ENCODE measurements at regions not wholly inside any gene's neighbourhood (a gene's known extent, or its start where the extent isn't known, plus 50 kb on each side); places are given as distances from the start of the nearest gene placed in this dataset.

- no peak for DNase-seq (ENCODE audit: low read depth)
Observed at GRCh38 chr7:25515633-25516275, 287.5 kb upstream of the NPVF start.

- DNase-seq (ENCODE audit: low read depth): no peak
Observed at GRCh38 chr7:25517906-25518305, 289.6 kb upstream of the NPVF start.

- DNase-seq (ENCODE audit: low read depth): no peak
Observed at GRCh38 chr7:25520017-25520416, 291.7 kb upstream of the NPVF start.

- DNase-seq (ENCODE audit: low read depth): no peak
Observed at GRCh38 chr7:25520516-25520915, 292.2 kb upstream of the NPVF start.

DNA sequence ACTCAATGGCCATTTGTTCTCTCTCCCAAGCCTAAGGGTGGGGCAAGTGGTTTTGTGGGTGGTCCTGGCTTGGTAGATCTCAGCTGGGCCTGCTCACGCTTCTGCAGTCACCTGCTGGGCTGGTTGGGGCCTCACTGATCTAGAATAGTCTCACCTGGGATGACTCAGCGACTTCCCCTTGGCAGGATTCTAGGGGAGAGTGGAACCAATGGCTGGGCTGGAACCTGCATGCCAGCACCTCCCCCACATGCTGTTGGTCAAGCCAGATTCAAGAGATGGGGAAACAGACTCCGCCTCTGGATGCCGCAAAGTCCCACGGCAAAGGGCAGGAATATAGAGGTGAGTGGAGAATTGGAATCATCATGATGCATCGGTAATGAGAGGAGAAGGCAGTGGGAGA is 292.9 kb upstream of the NPVF start:
- DNase-seq (ENCODE audit: low read depth): no peak

GRCh38 chr7:25522727-25523126 is 294.4 kb upstream of the NPVF start:
- no peak for DNase-seq (ENCODE audit: low read depth)

GRCh38 chr7:25527665-25528170 is 299.4 kb upstream of the NPVF start:
- DNase-seq (ENCODE audit: low read depth): no peak

GRCh38 chr7:25529320-25529719 is 301.0 kb upstream of the NPVF start:
- DNase-seq (ENCODE audit: low read depth): no peak

GRCh38 chr7:25536851-25537250 is 308.6 kb upstream of the NPVF start:
- DNase-seq (ENCODE audit: low read depth): no peak

GRCh38 chr7:25537662-25538375 is 309.5 kb upstream of the NPVF start:
- DNase-seq (ENCODE audit: low read depth): no peak

DNA sequence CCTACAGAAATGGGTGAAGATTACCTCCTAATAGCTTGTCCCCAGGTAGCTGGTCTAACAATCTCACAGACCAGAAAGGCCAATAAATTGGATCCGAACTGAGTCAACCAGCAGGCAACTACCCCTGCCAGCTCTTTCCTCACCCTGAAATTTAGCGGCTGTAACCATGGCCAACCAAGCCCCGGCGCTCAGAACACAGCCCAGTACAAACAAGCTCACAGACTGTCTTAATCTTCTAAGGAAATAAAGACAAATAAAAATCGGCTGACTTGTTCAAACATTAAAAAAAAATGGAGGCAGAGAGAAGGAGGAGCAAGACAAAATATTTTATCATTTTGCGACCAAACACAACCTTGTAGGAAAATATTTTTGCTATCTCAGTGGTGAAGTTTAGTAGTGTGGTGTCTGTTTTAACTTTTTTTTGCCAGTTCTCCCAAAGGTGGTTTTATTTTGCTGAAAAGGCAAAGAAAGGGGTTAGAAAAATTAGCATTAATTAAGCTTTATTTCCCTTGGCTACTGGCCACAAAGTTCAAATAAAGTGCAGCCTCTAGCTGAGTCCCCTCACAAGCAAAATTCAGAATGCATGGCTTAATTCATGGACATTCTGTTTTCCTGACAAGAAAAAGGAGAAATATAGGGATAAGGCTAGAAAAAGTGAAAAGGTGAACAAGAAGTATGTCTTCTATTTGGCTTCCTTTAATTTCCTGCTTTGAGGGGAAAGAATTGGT is 313.0 kb upstream of the NPVF start:
- no peak for DNase-seq (ENCODE audit: low read depth)

GRCh38 chr7:25541877-25542276 is 313.6 kb upstream of the NPVF start:
- DNase-seq (ENCODE audit: low read depth): no peak

- no peak for DNase-seq (ENCODE audit: low read depth)
Observed at GRCh38 chr7:25543210-25543609, 314.9 kb upstream of the NPVF start.

DNA sequence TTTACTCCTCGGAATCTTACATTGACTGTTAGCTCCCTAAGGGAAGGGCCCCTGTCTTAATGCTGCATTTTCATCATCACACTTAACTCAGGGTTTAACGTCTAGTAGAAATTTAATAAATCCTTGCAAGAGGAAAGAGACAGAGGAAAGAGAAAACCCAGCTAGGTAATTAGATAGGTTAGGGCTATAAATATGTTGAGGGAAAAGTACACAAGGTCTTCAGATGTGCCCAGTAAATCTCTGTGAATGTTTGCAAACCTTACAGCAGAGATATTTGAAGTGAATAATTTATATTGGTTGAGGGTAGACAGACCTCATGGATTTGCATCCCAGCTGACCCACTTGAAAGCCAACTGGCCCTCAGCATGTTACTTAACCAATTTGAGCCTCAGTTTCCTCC is 315.5 kb upstream of the NPVF start:
- DNase-seq (ENCODE audit: low read depth): no peak

DNA sequence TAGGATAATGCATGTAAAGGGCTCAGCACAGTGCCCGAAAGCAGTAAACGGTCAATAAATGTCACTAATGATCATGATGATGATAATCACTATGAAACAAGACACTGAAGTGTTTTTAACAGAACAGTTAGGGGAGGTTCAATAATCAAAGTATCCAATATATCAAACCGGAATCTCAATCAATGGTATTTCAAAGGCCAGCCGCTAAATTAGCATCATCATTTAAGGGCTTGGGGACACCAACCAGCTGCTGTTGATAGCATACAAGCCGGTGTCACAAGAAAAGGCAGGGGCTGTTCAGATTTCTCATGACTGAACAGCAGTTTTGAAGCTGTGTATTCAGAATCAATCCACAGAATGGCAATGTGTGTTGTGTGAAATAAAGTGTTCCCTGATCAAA is 316.0 kb upstream of the NPVF start:
- DNase-seq (ENCODE audit: low read depth): no peak

DNA sequence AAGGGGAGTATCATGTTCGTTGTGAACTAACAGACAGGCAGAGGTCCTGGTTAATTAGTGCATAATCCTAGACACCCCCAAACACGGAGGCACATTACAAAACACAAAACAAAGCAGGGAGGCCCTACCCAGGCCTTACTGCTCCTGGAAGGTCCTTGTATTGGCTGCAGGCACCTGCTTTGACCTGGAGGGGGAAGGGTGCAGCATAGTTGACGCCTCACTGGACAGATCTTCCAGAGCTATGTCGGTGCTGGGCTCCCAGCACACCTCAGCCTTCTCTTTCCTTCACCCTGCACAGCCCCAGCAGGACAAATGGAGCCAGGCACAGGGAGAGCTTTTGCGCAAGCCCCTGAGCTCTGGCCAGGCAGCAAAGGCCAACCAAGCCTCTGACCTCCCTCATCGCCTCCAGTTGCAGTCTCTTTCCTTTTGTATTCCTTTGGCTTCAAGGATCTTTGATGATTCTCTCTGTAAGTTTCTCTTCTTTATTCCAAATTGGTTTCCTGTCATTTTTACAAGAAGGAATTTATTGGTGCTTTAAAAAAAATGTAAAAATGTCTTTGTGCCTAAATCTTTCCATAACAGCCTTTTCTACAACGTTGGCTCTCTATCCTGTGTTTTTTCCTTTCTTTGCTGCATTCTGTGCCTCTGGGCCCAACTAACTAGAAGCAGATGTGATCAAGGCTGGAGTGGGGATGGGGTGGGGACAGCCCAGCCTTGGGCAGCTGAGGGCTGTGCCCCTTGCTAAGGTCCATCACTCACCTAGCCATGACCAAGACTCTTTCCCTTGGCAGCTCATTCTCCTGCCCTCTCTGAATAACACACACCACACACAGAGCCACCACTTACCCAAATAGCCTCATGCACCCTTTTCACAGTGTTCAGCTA is 317.1 kb upstream of the NPVF start:
- no peak for DNase-seq (ENCODE audit: low read depth)

DNA sequence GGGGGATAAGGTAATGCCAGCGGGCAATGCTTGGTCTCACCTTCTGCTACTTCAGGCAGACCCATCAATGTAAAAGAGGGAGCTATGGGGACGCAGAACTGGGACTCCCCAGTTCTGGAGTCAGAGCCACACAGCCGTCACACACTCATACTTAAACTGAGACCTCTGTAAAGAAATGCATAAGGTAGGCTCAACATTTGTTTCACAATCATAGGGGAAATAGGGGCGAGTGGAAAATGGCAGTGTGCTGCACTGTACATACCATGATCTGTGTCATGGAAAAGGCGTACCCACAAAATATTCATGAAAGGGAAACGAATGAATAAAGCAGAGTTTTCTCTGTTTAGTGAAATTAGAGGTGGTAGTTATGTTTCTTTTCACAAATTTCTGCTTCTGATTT is 318.0 kb upstream of the NPVF start:
- no peak for DNase-seq (ENCODE audit: low read depth)

DNA sequence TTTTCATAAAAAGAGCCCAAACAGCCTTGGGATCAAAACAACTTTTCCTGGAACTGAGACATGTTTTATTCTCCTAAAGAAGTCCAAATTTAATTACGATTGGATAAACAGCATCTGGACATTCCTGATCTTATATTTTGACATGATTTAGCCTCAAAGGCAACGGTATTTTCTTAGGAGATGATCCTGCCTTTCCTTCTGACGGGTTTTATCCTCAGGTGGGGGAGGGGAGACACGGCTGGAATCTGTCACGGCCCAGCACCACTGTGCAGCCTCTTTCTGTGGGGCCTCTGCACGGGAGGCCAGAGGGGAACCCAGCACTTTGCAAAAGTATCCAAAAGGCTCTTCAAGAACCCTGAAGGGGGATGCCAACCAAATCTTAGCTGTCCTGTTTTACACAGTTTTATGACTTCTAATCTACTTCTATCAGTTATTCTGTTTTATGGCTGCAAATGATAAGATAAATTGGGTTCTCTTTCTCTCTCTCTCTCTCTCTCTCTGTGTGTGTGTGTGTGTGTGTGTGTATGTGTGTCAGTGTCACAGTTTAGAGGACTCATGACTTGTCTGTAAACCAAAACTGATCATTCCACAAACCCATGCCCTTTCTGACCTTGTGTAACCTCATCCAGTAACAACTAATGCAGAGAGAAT is 321.1 kb upstream of the NPVF start:
- DNase-seq (ENCODE audit: low read depth): no peak

DNA sequence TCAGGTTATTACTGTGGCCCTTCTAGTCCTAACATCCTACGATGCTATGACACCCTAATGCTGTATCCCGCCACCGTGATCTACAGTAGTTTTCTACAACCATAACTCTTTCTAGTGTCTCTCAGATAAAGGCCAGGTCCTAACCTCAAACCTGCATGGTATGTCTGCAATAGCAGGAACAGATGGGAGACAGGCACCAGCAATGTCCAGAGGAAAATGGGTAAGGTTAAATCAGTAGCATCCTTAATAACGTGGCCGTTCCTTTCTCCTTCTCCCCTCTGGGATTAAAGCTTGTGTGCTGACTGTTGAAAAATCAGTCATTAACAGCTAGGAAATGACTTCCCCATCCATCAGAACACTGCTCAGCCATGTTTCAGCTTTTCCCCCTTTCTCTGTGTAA is 321.9 kb upstream of the NPVF start:
- no peak for DNase-seq (ENCODE audit: low read depth)

GRCh38 chr7:25552998-25553397 is 324.7 kb upstream of the NPVF start:
- DNase-seq (ENCODE audit: low read depth): no peak

DNA sequence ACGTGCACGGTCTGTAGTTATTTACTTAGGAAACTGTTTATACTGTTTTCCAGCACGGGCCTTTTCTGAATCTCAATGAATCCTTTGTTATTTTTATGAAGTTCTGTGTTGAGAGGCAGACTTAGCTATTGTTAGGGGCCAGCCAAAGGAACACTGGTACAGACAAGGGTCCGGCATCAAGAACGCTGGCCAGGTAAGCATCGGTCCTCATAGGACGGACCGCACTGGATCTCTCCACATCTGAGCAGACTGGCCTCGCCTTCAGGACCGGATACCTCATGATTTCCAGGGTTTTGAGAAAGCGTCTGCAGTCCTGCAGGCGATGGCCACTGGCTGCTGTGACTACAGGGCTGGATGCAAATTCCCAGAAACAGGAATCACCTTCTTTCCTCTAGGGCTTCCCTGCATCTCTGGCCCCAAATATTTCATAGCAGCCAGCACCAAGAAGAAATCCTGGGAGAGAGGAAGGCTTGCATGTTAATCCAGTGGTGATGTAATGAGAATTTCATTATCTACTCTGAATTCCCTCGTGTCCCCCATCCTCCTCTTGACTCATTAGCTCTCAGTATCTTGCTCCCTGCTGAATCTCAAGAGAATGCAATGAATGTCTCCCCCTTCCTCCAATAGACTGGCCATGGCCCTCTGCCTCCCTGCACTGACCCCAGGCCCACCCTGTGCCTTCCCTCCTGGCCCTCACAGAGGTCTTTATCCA is 325.4 kb upstream of the NPVF start:
- DNase-seq (ENCODE audit: low read depth): no peak

All from fibroblast of gingiva (primary cell).